ENCODE measurements at regions not wholly inside any gene's neighbourhood (a gene's known extent, or its start where the extent isn't known, plus 50 kb on each side); places are given as distances from the start of the nearest gene placed in this dataset.

DNA sequence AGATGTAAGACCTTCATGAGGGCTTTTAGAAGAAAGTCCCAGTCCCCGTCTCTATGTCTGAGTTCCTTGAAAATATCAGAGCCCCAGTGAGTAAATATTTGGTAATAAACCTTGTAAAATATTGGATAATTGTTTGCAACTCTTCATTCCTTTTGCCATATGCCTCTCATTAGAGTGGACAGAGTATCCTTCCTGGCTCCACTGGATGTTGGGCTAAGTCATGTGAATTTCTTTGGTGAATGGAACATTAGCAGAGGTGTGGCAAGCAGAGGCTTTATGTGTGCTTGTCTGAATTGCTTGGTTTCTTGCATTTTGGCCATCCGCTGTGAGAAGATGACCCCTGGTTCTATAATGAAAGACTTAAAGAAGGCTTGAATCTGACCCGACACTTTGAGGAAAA lies 490.3 kb downstream of the METTL15 start:
- TF ChIP-seq, protein P1, sequence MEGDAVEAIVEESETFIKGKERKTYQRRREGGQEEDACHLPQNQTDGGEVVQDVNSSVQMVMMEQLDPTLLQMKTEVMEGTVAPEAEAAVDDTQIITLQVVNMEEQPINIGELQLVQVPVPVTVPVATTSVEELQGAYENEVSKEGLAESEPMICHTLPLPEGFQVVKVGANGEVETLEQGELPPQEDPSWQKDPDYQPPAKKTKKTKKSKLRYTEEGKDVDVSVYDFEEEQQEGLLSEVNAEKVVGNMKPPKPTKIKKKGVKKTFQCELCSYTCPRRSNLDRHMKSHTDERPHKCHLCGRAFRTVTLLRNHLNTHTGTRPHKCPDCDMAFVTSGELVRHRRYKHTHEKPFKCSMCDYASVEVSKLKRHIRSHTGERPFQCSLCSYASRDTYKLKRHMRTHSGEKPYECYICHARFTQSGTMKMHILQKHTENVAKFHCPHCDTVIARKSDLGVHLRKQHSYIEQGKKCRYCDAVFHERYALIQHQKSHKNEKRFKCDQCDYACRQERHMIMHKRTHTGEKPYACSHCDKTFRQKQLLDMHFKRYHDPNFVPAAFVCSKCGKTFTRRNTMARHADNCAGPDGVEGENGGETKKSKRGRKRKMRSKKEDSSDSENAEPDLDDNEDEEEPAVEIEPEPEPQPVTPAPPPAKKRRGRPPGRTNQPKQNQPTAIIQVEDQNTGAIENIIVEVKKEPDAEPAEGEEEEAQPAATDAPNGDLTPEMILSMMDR (IDR thresholded peaks at IDR 0.05), result no peak
- TF ChIP-seq EZH2 (IDR thresholded peaks at IDR 0.05; ENCODE audit: borderline replicate concordance, insufficient read depth, low read depth, low read length, poor library complexity, severe bottlenecking), result no peak

Measured in B cell (primary cell).